Ovary (tissue), 7 donors: ENCODE measurements at regions not wholly inside any gene's neighbourhood (a gene's known extent, or its start where the extent isn't known, plus 50 kb on each side); places are given as distances from the start of the nearest gene placed in this dataset.
A peak's percentile ranks its signal among the peaks of the same experiment; 100 is the strongest.

Experiments
- DNase-seq, 5 donors: peaks; one replicate each; pipeline ENCODE4 v3.0.0-alpha.2; 2019 to 2020
- H3K27ac ChIP-seq, 2 donors: fragments of 200-600 bp; one replicate each; pipeline versions ENCODE4 v1.5.1 to v1.8.0; 2019 to 2022
- H3K27me3 ChIP-seq: fragments of 200-600 bp; one replicate; pipeline ENCODE4 v1.8.0; 2022
- H3K36me3 ChIP-seq: fragments of 200-600 bp; sonication (generic); one replicate; pipeline ENCODE4 v1.5.1; 2019
- H3K4me1 ChIP-seq: one replicate; pipeline ENCODE4 v1.8.1; 2013; ENCODE audit warnings: mild to moderate bottlenecking, moderate library complexity; ENCODE audit not compliant: insufficient read depth
- H3K4me3 ChIP-seq: fragments of 200-600 bp; sonication (generic); one replicate; pipeline ENCODE4 v1.5.1; 2017
- H3K9me3 ChIP-seq, 2 donors: fragments of 200-600 bp in 1 of 2; sonication (generic) in 1 of 2; one replicate each; pipeline versions ENCODE4 v1.5.1 to v1.8.1; 2013 to 2019; ENCODE audit warnings: mild to moderate bottlenecking in 1 of 2, moderate library complexity in 1 of 2
- EP300 ChIP-seq: sonication (generic); formaldehyde crosslinking; IDR thresholded peaks from one replicate; pipeline ENCODE4 v1.6.1; 2017; ENCODE audit warnings: antibody characterized with exemption
- POLR2A ChIP-seq: fragments of 450-650 bp; IDR thresholded peaks from one replicate; pipeline ENCODE4 v1.6.1; 2017; ENCODE audit warnings: antibody characterized with exemption, mild to moderate bottlenecking, moderate library complexity
- WGBS, 3 donors: extraction: QIAGEN DNeasy Blood & Tissue Kit in 1 of 3; methylation state at CpG; one replicate each; pipeline versions ENCODE4 v1.1.5 to v1.1.7; 2013 to 2017; 5-methylcytosine and 5-hydroxymethylcytosine counted together
- intact Hi-C, 4 donors: fragments of 100-400 bp; cut with DNase I; formaldehyde crosslinking; loops; one replicate each; pipeline versions ENCODE4 v1.11.0 to v1.15.1; 2022 to 2023
- TF ChIP-seq, protein P1 (sequence below), 3 donors: fragments of 450-650 bp in 2 of 3; fragments of 200-600 bp in 1 of 3; IDR thresholded peaks; one replicate each; pipeline versions ENCODE4 v1.5.1 to v1.8.0; 2016 to 2022; ENCODE audit warnings: antibody characterized with exemption in 3 of 3, mild to moderate bottlenecking in 1 of 3
- donor health status: DM: no; HTN: no; CAD: no; lungs with moderate emphysema.
- donor health status: DM: no; HTN: no; CAD: no.
- donor health status: Bipolar disorder and iron deficiency.
- donor health status: DM: no; HTN: no; CAD: no.
- donor health status: DM: yes; HTN: yes; CAD: no.

DNA sequence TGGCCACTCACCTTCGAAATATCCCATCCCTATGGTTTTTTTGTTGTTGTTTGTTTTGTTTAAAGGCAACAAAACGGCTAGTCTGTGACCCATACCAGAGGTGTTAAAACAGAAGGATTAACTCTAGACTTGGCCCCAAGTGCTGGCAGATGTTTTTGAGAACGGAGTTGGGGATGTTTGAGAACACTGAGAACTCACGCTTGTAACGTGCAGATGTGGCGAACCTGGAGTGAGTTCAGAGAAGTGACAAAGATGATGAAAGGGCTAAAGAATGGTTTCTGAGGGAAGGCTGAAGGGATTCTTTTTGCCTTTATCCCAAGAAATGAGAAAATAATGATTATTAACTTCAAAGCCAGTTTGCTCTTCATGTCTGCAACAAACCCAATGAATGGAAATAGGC lies 286.5 kb downstream of the ZNF608 start:
- Histone ChIP-seq H3K36me3 (no peaks in the 10 kb centered on the region), H3K4me3 (no peak overlapping the region), H3K27me3 (no peaks in the 10 kb centered on the region), H3K4me1 (peaks cover 3% of the 10 kb centered on the region), H3K27ac (no peak overlapping the region), H3K9me3 (no peaks in the 10 kb centered on the region)
- 18 to 22% (median 20%) methylated on average over 6 of the region's 6 CpGs for WGBS, 3 donors
- TF ChIP-seq POLR2A (no peak), EP300 (no peak)
- TF ChIP-seq, protein P1, sequence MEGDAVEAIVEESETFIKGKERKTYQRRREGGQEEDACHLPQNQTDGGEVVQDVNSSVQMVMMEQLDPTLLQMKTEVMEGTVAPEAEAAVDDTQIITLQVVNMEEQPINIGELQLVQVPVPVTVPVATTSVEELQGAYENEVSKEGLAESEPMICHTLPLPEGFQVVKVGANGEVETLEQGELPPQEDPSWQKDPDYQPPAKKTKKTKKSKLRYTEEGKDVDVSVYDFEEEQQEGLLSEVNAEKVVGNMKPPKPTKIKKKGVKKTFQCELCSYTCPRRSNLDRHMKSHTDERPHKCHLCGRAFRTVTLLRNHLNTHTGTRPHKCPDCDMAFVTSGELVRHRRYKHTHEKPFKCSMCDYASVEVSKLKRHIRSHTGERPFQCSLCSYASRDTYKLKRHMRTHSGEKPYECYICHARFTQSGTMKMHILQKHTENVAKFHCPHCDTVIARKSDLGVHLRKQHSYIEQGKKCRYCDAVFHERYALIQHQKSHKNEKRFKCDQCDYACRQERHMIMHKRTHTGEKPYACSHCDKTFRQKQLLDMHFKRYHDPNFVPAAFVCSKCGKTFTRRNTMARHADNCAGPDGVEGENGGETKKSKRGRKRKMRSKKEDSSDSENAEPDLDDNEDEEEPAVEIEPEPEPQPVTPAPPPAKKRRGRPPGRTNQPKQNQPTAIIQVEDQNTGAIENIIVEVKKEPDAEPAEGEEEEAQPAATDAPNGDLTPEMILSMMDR (IDR thresholded peaks at IDR 0.05) = no peak
- DNase-seq = peak in 4 of 5 donors; percentile 16 to 63 (median 35)
- intact Hi-C loops = no loop called here

DNA sequence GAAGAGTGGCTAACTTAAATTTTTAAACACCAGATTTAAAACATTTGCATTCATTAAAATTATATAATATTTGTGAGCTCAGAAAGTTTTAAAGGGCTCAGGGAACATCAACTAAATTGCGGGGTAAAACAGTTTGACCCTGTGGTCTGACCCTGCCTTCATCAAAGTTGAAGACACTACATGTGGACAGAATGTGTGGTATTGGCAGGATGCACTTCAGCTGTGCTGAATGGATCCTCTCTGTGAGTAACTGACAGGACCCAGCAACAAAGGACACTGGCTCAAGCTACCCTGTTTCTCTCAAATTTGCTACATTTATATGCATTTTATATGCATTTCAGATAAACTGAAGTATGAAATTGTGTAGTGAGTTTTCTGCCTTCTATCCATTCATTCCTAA lies 288.5 kb downstream of the ZNF608 start:
- Histone ChIP-seq H3K9me3 (no peaks in the 10 kb centered on the region), H3K4me3 (no peak overlapping the region), H3K27ac (no peak overlapping the region), H3K27me3 (no peaks in the 10 kb centered on the region), H3K36me3 (no peaks in the 10 kb centered on the region), H3K4me1 (peaks cover 3% of the 10 kb centered on the region)
- DNase-seq = no peak
- TF ChIP-seq EP300 (no peak), POLR2A (no peak)
- TF ChIP-seq, protein P1 (IDR thresholded peaks at IDR 0.05) = no peak
- 54 to 76% (median 63%) methylated on average over 1 of the region's 1 CpG for WGBS, 3 donors
- intact Hi-C loops = no loop called here

DNA sequence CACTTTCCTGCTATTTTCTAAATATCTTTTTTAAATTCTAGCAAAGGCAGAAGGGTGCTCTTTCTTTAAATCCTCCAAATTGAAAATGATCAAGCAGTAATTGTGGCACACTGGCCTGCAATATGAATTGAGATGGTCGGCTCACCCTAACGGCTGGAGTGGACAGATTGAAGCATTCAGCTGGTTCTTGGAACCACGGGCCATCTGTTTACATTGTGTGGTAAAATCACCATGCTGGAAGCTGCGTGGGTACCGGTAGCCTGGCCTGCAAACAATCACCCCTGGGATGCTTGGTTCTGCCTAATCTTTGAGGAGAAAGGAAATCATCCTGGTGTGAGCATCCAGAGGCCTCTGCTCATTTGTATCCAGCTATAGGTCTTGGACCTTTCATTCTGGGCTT lies 289.3 kb downstream of the ZNF608 start:
- H3K9me3 ChIP-seq = no peaks in the 10 kb centered on the region
- no peak for DNase-seq
- H3K27ac ChIP-seq = no peak overlapping the region
- H3K4me3 ChIP-seq = no peak overlapping the region
- H3K27me3 ChIP-seq = no peaks in the 10 kb centered on the region
- peaks cover 3% of the 10 kb centered on the region for H3K4me1 ChIP-seq
- TF ChIP-seq, protein P1 (IDR thresholded peaks at IDR 0.05) = no peak
- no peak for TF ChIP-seq EP300
- TF ChIP-seq POLR2A = no peak
- no peaks in the 10 kb centered on the region for H3K36me3 ChIP-seq
- intact Hi-C loops = no loop called here
- WGBS, 3 donors = 89 to 95% (median 91%) methylated on average over 5 of the region's 5 CpGs

DNA sequence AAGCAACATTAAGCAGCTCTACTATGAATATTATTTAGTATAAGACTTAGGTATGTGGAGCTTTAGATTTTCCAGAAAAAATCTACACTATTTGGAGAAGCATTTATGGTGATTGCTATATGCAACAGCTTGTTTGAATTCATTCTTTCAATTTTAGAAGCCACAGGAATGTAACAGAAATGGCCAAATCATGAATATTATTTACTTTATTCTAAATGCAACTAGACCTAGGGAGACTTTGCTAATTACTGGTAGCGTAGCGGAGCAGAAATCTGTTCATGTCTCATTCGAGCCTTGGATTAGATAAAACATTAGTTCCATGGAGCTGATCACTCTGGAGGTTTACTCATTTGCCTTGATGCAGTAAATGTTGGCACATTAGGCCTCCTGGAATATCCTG lies 290.2 kb downstream of the ZNF608 start:
- Histone ChIP-seq H3K4me1 (peaks cover 1% of the 10 kb centered on the region), H3K27ac (no peak overlapping the region), H3K27me3 (no peaks in the 10 kb centered on the region), H3K36me3 (no peaks in the 10 kb centered on the region), H3K4me3 (no peak overlapping the region), H3K9me3 (no peaks in the 10 kb centered on the region)
- DNase-seq = no peak
- WGBS, 3 donors = 73 to 77% (median 76%) methylated on average over 3 of the region's 3 CpGs
- intact Hi-C loops = no loop called here
- TF ChIP-seq, protein P1 (IDR thresholded peaks at IDR 0.05) = no peak
- TF ChIP-seq EP300 = no peak
- TF ChIP-seq POLR2A = no peak

DNA sequence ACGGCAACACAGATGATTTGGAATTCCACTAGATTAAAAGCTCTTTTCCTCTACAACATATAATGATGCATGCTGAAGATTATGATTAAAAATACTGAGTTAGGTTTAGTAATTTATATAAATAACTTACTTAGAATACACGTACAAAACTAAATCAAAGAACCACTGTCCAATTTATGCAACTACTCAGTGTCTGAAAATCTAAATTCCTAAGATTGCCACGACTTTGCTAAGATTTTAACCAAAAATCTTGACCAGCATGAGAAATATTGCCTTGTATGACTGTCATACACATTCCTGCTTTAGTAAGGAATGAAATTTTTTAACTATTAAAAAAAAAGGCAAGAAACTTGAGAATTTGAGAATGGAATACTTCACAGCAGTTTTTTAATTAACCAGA lies 292.4 kb downstream of the ZNF608 start:
- no peak for DNase-seq
- H3K4me3 ChIP-seq = no peak overlapping the region
- no peak for TF ChIP-seq EP300
- TF ChIP-seq, protein P1 (IDR thresholded peaks at IDR 0.05) = no peak
- TF ChIP-seq POLR2A = no peak
- intact Hi-C loops = no loop called here
- no peaks in the 10 kb centered on the region for H3K27me3 ChIP-seq
- no peak overlapping the region for H3K27ac ChIP-seq
- H3K36me3 ChIP-seq = no peaks in the 10 kb centered on the region
- no peaks in the 10 kb centered on the region for H3K9me3 ChIP-seq
- no peaks in the 10 kb centered on the region for H3K4me1 ChIP-seq
- 30 to 56% (median 34%) methylated on average over 3 of the region's 3 CpGs for WGBS, 3 donors
